RWPE2 (cell line): ENCODE measurements at regions not wholly inside any gene's neighbourhood (a gene's known extent, or its start where the extent isn't known, plus 50 kb on each side); places are given as distances from the start of the nearest gene placed in this dataset.

ENCODE experiments used
- ATAC-seq: fragments of 200-7000 bp; cut with Tn5 transposase; 3 replicates; pipeline ENCODE4 v1.9.1; 2021; ENCODE audit warnings: low read depth
- DNase-seq: peaks from one replicate; pipeline ENCODE4 v3.0.0-alpha.2; 2020; ENCODE audit warnings: low spot score
- H3K27ac ChIP-seq: fragments of 450-650 bp; 2 replicates; pipeline ENCODE4 v1.5.1; 2017; ENCODE audit warnings: mild to moderate bottlenecking; ENCODE audit not compliant: poor library complexity, severe bottlenecking
- H3K27me3 ChIP-seq: fragments of 250-450 bp; sonication (Bioruptor Pico); 2 replicates; pipeline ENCODE4 v1.5.1; 2021; ENCODE audit warnings: mild to moderate bottlenecking, moderate library complexity; ENCODE audit not compliant: insufficient read depth, poor library complexity, severe bottlenecking
- H3K36me3 ChIP-seq: fragments of 250-450 bp; sonication (Bioruptor Pico); 2 replicates; pipeline ENCODE4 v1.5.1; 2020; ENCODE audit warnings: low read depth, mild to moderate bottlenecking, moderate library complexity
- H3K4me1 ChIP-seq: fragments of 250-450 bp; sonication (Bioruptor Pico); 2 replicates; pipeline ENCODE4 v1.5.1; 2021; ENCODE audit warnings: mild to moderate bottlenecking, moderate library complexity; ENCODE audit not compliant: insufficient read depth, poor library complexity, severe bottlenecking
- H3K4me3 ChIP-seq: fragments of 250-450 bp; sonication (Bioruptor Pico); 2 replicates; pipeline ENCODE4 v1.5.1; 2021; ENCODE audit warnings: mild to moderate bottlenecking, moderate library complexity; ENCODE audit not compliant: severe bottlenecking
- H3K9me3 ChIP-seq: fragments of 250-450 bp; sonication (Bioruptor Pico); 2 replicates; pipeline ENCODE4 v1.5.1; 2021; ENCODE audit warnings: mild to moderate bottlenecking, moderate library complexity; ENCODE audit not compliant: severe bottlenecking
- CTCF ChIP-seq: fragments of 450-650 bp; IDR thresholded peaks from one replicate; pipeline ENCODE4 v1.5.1; 2017; ENCODE audit warnings: mild to moderate bottlenecking, moderate library complexity; ENCODE audit not compliant: poor library complexity, severe bottlenecking

DNA sequence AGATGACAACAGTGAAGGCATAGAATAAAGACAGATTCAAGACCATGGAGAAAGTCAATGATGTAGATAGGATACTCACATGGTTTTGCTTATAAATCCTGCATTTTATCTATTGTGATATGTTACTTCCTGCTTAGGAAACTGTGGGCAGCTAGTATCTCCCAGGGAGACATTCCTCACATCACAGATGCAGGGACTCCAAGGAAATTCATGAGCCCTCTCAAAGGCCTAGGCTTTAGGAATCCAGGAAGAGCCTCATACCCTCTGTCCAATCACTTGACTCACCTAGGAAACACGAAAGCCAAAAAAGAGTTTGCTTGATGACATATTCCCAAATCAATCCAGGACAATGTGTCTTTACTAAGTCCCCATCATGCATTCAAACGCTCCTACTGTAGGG, 247.8 kb upstream of the KLHL29 start:
- ATAC-seq (no peak), DNase-seq (no peak)
- Histone ChIP-seq H3K27ac (no peak overlapping the region), H3K9me3 (no peaks in the 10 kb centered on the region), H3K27me3 (no peaks in the 10 kb centered on the region), H3K4me1 (no peaks in the 10 kb centered on the region), H3K36me3 (no peaks in the 10 kb centered on the region), H3K4me3 (no peak overlapping the region)
- TF ChIP-seq CTCF = no peak

DNA sequence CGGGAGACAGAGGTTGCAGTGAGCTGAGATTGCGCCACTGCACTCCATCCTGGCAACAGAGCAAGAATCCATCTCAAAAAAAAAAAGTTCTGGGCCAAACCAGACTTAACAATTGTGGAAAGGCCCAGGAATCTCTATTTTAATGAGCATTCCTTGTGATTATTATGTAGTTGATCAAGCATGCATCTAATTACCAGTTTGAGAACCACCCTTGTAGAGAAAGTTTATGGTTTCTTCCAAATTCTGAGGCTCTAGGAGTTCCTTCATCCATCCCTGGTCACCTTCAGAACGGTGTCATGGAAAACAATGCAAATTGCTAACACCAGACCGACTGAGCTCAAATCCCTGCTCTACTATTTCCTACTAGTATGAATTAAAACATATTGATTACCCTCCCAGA, 246.3 kb upstream of the KLHL29 start:
- H3K4me1 ChIP-seq = no peaks in the 10 kb centered on the region
- H3K9me3 ChIP-seq = no peaks in the 10 kb centered on the region
- H3K4me3 ChIP-seq = no peak overlapping the region
- DNase-seq = no peak
- no peaks in the 10 kb centered on the region for H3K27me3 ChIP-seq
- ATAC-seq = no peak
- H3K36me3 ChIP-seq = no peaks in the 10 kb centered on the region
- H3K27ac ChIP-seq = no peak overlapping the region
- no peak for TF ChIP-seq CTCF

DNA sequence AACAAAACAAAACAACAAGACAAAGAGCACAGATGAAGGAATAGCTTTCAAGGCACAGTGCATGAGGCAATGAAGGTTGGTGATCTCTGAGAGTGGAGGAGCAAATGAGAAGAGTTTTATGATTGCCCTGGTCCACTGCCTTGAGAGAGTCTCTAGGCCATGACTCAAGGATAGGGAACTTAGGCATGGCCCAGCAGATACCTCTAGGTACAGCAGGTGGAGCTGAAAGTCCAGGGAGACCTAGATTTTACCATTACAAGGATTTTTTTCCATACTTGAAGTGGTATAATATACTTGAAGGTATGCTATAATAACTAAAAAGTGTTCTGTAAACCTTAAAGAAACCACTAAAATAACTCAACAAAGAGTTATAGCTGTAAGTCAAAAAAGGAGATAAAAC, 239.5 kb upstream of the KLHL29 start:
- Histone ChIP-seq H3K4me3 (no peak overlapping the region), H3K27ac (no peak overlapping the region), H3K36me3 (no peaks in the 10 kb centered on the region), H3K9me3 (peaks cover 2% of the 10 kb centered on the region), H3K27me3 (no peaks in the 10 kb centered on the region), H3K4me1 (no peaks in the 10 kb centered on the region)
- DNase-seq = no peak
- TF ChIP-seq CTCF = no peak
- ATAC-seq = no peak

DNA sequence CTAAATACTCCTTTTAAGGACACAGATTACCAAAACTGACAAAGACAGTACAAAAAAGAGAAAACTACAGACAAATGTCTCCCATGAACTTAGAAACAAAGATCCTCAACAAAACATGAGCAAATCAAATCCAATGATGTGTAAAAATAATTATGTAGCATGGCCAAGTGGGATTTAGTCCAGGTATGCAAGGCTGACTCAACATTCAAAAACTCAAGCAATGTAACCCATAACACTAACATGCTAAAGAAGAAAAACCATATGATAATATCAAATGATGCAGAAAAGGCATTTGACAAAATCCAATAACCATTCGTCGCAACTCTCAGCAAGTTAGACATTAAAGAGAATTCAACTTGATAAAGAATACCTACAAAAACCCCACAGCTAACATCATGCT, 239.0 kb upstream of the KLHL29 start:
- Histone ChIP-seq H3K4me1 (no peaks in the 10 kb centered on the region), H3K36me3 (no peaks in the 10 kb centered on the region), H3K4me3 (no peak overlapping the region), H3K27me3 (no peaks in the 10 kb centered on the region), H3K27ac (no peak overlapping the region), H3K9me3 (peaks cover 2% of the 10 kb centered on the region)
- no peak for TF ChIP-seq CTCF
- no peak for ATAC-seq
- no peak for DNase-seq

DNA sequence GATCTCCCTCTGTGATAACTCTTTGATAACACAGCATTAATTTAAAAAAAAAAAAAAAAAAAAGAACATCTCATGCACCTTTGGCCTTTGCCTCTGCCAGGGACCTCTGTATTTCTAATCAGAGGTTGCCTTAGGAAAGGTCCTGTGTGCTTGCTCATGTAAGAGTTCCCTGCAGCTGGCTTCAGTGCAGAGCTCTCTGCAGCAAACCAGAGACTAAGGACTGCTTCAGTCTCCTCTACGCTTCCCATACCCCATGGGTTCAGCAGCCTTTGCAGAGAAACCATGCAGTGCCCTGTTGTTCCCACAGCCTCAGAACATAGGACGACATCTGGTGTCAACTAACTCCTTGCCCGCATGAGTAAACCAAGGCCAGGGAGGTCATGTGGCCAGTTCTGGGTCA, 236.6 kb upstream of the KLHL29 start:
- no peak overlapping the region for H3K27ac ChIP-seq
- TF ChIP-seq CTCF = no peak
- ATAC-seq = no peak

More for the DNA sequence above, 236.6 kb upstream of the KLHL29 start:
- no peak overlapping the region for H3K4me3 ChIP-seq
- no peaks in the 10 kb centered on the region for H3K4me1 ChIP-seq
- no peak for DNase-seq
- no peaks in the 10 kb centered on the region for H3K27me3 ChIP-seq
- H3K36me3 ChIP-seq = no peaks in the 10 kb centered on the region
- peaks cover 2% of the 10 kb centered on the region for H3K9me3 ChIP-seq
